OCI-LY7 (cell line): ENCODE measurements at regions not wholly inside any gene's neighbourhood (a gene's known extent, or its start where the extent isn't known, plus 50 kb on each side); places are given as distances from the start of the nearest gene placed in this dataset.

Experiments
- EZH2phosphoT487 ChIP-seq: fragments of 200-600 bp; sonication (generic); IDR thresholded peaks from 2 replicates; pipeline ENCODE4 v1.6.1; 2018; ENCODE audit warnings: low read depth, borderline replicate concordance, mild to moderate bottlenecking, mixed run types, antibody characterized with exemption, low read length, moderate library complexity, mixed read lengths
- TF ChIP-seq, protein P1 (sequence below): fragments of 200-600 bp; sonication (generic); conservative IDR thresholded peaks from 2 replicates; pipeline ENCODE4 v1.5.1; 2014; ENCODE audit warnings: mild to moderate bottlenecking, antibody characterized with exemption, low read length, moderate library complexity, mixed read lengths

DNA sequence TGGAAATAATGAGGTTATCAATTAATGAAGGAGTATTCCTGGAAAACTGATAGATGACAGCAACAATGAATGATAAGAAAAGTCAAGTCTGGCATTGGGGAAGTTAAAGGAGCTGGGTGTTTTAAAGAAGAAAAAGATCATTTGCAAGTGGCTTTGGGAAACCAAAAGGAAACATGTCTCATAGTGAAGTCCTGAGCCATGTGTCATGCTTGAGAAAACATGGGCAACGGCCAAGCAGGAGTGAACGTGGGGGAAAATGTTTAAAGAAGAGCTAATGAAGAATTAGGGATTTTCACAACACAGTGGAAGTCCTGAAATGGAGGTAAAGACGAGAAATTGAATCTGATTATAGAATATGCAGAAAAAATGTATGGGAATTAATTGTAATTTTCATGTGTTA lies 1383.2 kb upstream of the CELF2 start:
- TF ChIP-seq, protein P1, sequence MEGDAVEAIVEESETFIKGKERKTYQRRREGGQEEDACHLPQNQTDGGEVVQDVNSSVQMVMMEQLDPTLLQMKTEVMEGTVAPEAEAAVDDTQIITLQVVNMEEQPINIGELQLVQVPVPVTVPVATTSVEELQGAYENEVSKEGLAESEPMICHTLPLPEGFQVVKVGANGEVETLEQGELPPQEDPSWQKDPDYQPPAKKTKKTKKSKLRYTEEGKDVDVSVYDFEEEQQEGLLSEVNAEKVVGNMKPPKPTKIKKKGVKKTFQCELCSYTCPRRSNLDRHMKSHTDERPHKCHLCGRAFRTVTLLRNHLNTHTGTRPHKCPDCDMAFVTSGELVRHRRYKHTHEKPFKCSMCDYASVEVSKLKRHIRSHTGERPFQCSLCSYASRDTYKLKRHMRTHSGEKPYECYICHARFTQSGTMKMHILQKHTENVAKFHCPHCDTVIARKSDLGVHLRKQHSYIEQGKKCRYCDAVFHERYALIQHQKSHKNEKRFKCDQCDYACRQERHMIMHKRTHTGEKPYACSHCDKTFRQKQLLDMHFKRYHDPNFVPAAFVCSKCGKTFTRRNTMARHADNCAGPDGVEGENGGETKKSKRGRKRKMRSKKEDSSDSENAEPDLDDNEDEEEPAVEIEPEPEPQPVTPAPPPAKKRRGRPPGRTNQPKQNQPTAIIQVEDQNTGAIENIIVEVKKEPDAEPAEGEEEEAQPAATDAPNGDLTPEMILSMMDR, result no peak
- TF ChIP-seq EZH2phosphoT487, result no peak
